ENCODE measurements at regions not wholly inside any gene's neighbourhood (a gene's known extent, or its start where the extent isn't known, plus 50 kb on each side); places are given as distances from the start of the nearest gene placed in this dataset.

DNA sequence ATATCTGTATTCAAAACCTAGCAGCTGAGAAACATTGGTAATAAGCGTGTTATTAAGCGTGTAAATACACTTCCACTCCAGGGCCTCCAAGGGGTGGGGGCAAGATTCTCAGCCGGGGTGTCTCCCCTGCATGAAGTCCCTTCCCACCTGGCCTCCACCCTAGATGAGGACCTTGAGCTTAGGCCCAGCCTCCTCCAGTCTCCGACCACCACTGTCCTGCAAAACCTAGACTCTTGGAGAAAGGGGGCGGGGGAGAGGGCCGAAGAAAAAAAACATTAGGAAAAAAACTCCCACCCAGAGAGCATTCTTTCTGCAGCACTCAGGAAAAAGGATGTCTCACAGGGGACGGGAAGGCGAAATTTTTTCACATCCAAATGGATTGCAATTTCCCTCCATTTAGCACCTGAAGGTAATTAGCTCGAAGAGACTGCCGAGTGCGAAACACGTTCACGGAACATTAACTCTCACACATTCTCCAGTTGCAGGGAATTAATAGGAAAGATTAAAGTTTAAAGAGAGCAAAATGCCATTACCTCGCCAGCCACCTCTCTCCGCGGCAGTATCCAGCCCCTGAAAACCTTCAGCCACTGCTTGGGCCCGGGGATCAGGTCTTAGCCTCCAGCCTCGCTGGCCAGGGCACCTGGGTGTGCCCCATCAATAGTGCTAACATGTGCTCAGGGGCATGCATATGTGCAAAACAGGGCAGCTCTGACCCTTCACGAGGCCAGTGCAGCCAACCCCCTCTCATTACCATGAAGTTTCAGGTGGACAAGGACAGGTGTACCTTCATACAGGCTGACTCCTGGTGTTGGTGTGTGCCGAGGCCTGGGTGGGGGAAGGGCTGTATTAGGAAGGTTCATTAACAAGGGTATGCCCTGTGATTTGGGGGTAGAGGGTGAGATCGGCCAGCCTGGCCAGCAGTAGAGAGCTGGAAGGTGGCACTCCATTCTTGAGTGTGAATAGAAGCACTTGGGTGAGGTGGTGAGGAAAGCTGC, 77.2 kb downstream of the HIF1AN start:
- no peak for DNase-seq (ENCODE audit: low spot score in 2 of 2)
- FAIRE-seq, result no peak

DNA sequence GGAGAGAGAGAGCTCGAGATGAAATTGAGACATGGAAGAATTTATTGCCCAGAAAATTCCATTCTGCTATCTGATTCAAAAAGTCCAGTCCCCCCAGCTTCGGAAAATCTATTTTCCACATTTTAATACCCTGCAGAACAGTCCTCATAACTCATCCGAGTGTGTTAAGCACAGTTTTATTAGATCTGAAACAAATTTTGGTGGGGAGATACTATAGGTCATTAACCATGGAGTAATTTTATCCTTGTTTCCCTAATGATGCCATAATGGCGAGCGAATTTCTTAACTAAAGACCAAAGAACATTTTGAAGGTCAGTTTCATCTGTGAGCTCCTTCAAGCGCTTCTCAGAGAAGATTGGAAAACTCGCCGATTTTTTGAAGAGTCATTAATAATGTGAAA, 78.1 kb downstream of the HIF1AN start:
- FAIRE-seq (no peak), DNase-seq (ENCODE audit: low spot score in 2 of 2) (no peak)

DNA sequence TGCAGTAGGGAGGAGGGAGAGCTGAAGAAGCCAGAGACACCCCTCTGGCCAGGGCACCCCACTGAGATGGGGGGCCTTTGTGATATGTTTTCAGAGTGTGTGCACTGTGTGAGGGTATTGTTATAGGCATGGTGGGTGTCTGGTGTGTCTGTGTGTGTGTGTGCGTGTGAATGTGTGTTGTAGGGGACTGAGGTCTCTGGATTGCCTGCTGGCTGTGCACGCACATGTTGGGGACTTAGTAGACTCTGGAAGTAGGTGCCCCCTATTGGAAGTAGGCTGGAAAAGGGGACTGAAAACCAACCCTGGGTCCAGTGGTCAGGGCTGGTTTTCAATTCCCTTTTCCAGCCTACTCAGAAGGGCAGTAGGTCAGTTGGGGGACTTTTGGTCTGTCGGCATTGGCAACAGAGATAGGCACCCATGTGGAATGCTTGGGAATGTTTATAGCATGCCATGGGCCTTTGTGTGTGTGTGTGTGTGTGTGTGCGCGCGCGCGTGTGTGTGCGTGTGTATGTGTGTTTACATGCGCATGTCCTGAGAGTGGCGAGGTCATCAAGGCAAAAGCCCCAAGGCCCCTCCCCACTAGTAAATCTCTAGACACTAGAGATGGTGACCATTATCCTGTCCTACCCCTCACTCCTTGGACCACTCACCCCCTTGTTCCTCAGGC, 78.8 kb downstream of the HIF1AN start:
- DNase-seq (ENCODE audit: low spot score in 2 of 2), result no peak
- FAIRE-seq, result no peak

DNA sequence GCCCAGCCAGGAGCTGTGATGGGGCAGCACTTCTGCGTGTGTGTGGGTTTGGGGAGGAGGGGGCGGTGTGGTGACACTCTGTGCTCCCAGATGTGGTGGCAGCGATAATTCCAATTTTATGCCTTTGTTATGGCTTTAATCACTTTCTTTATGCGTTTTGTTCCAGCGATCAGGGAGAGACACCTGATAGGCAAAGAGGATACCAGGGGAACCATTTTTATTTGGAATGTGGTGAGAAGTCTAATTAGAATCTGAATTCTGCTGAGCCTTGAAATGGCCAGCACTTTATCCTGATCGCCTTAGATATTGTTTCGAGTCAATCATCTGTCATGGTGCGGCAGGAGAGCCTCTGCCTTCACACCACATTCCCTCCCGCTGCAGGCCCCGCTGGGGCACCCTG, 79.5 kb downstream of the HIF1AN start:
- FAIRE-seq, result no peak
- no peak for DNase-seq (ENCODE audit: low spot score in 2 of 2)

DNA sequence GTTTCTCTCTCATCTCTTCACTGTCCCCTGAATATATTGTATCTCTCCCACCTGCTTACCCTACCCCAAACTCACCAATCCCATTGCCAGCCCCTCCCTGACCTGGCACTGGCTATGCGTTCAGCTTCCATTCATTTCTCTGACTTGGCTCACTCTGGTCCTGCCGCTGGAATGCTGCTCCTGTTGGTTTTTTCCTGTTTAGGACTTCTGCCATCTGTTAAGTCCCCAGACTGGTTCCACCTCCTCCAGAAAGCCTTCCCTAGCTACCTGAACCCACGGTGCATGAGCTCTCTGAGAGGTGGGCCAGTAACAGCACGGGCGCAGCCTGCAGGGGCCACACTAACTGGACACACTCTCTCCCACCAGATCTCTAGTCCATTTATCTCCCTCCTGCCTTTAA, 80.2 kb downstream of the HIF1AN start:
- no peak for DNase-seq (ENCODE audit: low spot score in 2 of 2)
- no peak for FAIRE-seq

DNA sequence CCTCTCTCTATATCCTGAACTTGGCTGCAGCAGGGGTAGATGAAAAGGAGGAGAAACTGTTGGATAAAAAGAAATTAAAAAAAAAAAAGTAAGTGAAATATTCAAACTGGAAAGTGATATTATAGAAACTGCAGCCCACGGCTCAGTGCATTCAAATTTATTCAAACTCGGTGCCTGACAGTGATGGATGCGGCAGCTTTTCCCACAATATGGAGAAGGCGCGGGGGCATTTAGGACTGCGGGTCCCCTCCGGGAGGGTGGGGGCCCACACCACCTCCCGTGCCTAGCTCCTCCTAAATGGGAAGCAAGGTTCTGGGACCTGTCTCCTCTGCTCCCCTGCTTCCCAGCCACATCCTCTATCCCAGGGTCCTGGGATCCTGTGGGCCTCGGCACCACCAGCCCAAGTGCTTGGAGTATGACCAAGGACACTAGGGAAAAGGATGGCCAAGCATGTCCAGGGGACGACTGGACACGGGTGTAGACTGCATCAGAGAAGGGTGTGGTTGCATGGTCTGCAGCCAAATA, 82.4 kb downstream of the HIF1AN start:
- no peak for DNase-seq (ENCODE audit: low spot score in 2 of 2)
- no peak for FAIRE-seq

DNA sequence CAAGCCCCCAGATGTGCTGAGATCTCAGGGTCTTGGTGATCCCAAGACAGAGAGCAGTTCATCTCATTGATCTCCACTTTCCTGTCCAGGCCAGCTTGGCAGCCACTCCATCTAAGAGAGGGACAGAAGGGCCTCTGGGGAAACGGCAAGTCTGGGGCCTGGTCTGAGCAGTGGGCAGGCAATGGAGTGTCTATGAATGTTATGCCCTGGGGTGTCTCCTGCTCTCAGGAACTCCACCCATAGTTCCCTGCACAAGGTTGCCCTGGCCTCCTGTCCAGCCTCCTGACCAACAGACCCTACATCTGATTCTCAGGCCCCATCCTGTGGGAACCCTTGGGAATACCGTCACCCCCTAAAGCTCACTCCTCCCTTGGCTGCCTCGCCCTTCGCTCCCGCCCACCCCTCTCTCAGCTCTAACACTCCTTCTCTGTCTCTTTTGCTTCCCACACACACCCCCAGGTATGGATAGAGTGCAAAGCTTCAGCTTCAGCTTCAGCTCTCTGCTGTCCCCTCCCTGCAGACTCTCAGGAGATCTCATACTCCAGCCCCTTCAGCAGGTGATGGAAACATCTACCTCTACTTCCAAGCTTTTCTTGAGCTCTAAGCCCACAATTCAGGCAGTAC, 83.0 kb downstream of the HIF1AN start:
- FAIRE-seq, result no peak
- no peak for DNase-seq (ENCODE audit: low spot score in 2 of 2)

DNA sequence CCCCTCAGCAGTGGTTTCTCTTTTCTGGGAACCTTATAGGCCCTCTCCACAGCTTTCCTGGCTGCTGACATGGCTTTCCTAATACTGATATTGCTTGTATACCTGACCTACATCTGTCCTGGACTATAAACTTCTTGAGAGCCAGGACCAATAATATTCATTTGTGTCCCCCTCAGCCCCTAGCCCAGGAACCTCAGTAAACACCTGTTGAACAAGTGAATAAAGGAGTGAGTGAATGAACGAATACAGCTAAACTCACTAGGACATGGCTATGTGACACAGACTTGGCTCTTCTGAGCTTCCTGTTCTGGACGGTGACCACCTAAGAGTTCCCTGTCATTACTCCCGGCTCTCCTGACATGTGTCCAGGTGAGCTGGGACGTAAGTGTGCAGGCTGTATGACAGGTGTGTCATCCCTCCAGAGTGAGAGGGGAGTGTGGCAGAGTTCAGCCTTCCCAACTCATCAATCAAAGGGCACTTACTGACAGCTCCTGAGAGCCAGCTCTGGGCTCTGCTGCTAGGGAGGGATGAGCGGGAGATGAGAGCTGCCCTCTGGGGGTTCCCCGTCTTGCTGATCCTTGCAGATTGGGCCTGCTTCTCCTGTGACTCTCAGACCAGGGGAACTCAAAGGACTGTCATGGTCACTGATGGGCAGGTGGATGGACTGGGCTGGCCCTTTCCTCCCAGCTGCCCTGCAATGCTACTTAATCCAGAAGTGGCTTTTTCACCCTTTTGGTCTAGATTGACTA, 84.5 kb downstream of the HIF1AN start:
- FAIRE-seq (no peak), DNase-seq (ENCODE audit: low spot score in 2 of 2) (no peak)

DNA sequence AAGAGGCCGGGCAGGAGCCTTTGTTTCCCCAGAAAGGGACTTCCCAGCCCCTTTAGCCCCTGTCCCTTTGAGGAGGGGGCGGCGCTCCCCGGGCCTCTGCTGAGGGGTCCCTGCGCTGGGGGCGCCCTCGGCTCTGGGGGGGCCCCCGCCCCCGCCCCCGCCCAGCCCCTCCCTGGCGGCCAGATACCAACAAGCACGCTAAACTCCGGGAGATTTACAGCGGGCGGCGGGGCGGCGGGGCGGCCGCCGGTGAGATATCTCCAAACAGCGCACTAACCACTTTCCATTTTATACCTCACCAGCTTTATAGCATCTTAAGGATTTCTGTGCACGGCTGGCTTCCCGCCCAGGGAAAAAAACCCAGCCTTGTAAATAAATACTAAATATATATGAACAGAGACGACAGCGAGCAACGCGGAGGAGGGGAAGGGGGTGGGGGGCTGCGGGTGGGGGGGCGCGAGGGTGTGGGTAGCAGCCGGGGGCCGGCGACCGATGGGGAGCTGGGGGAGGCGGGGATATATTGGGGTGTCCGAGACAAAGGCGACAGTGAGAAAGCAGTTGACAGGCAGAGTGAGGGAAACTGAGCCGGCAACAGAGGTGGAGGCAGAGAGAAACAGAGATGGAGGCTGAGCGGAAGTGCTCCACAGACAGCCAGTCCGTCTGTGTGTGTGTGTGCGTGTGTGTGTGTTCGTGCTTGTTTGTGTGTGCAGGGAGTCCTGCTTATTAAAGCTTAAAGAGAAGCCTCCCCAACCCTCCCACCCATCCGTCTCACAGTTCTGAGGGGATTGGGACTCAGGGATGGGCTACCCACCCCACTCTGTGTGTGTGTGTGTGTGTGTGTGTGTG, 85.8 kb downstream of the HIF1AN start:
- FAIRE-seq (no peak), DNase-seq (ENCODE audit: low spot score in 2 of 2) (no peak)

DNA sequence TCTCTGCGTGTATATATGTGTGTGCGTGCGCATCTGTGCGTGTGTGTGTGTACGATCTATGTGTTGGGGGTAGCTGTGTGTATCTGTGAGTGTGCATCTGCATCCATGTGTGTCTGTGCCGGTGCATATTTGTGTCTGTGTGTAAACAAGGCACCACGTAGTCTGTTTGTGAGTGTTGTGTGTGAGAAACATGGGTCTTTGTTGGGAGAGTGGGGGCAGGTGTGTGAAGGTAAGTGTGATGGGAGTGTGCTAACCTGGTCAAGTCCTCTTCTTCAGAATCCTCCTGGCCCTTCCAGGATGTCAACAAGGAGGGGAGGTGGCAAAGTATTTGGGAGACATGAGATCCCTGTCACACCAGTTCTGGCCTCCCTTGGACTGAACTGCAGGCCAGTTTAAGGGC, 87.2 kb downstream of the HIF1AN start:
- no peak for DNase-seq (ENCODE audit: low spot score in 2 of 2)
- FAIRE-seq, result no peak

DNA sequence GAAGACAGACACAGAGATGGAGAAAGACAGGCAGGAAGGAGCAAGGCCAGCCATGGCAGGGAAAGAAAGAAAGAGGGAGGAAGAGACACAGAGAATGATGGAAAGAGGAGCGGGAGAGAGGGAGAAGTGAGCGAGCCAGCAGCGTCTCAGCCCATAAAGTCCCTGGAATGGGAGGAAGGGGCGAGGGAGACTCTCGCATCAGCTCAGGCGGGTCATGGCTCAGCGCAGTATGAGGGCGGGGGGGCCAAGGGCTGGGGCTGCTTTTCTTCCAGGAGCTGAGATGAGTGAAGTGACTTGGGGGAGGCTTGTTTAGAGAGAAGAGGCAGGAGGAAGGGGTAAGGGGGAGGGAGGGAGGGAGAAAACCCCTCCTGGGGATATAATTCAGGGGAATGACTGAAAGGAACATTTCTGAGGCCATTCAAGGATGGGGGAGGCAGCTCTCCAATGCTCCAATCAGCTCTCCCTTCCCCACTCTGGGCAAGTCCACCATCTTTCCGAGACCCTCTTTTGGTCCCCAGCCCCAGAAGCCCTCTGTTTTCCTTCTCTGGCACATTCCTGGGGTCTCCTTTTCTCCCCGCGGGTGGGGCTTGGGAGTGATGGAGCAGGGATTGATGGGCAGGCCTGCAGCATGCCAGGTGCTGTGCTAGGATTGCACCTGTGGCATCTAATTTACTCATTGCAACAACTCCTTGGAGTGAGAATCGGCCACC, 87.9 kb downstream of the HIF1AN start:
- FAIRE-seq (no peak), DNase-seq (ENCODE audit: low spot score in 2 of 2) (no peak)

DNA sequence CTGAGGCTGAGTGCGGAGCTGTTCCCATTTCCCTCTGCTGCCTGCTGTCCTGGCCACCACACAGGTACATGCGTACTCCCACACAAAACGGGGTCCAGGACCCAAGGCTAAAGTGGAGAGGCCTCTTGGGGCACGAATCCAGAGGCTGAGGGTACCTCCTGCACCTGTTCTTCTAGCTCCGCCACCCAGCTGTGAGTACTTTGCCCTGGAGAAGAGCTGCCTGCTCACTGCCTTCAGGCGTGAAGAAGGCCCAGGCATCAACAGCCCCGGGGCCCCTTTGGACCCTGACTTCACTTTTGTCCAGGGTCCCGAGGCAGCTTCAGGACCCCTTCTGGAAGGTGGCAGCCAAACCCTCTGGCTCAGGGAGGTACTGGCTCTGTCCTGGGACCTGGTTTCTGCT, 88.6 kb downstream of the HIF1AN start:
- FAIRE-seq, result no peak

DNA sequence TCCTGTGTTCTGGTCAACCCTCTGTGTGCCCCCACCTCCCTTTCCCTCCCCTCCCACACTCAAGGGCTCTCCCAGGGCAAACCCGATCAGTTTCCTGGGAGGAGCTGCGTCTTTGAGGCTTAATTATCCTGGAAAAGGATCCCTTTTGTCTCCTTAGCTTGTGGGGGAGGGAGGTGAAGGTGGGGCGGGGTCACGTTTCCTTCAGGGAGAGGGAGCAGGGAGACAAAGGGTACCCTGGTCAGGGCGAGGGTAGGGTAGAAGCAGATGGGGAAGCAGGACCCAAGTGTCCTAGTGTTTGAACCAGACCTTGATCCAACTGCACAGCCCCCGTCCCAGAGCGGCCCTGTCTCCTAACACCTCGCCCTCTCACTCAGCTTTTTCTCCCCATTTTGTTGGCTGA, 90.1 kb downstream of the HIF1AN start:
- FAIRE-seq, result no peak
- DNase-seq (ENCODE audit: low spot score in 2 of 2), result no peak

More for the DNA sequence above, 88.6 kb downstream of the HIF1AN start:
- DNase-seq (ENCODE audit: low spot score in 2 of 2), result no peak

DNA sequence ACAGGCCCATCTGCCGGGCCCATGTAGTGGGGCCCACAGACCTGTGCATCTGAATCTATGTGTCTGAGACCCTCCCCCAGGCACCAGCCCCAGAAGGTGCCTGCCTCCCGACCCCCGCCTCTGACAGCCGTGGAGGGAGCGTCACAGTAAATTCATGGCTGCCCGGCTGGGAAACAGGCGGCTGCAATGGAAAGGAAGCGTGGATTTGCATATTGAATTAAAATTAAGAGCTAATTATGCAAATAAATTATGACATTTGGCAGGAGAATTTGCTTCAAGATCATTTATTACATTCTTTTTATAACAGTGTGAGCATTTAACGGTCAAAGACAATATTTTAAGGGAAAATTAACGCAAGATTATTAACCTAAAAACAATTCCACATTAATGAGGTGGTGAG, 92.3 kb downstream of the HIF1AN start:
- DNase-seq (ENCODE audit: low spot score in 2 of 2) (no peak), FAIRE-seq (no peak)

DNA sequence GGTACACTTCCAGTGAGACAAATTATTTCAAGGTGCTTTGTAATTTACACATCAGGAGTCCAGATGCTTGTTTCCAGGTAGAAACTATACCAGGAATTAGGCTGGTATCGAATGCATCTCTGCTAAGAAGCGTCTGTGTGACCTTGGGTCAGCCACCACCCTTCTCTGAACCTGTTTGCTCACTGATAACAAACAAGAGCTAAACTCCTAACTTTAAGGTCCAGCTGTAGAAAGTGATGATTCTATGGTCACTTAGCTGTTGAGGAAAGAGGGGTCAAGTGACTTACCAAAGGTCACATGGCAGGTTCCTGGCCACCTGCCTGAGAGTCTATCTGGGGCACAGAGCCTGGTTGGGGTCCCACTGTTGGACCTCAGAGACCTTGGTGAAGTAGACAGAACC, 95.4 kb downstream of the HIF1AN start:
- no peak for DNase-seq (ENCODE audit: low spot score in 2 of 2)
- no peak for FAIRE-seq

DNA sequence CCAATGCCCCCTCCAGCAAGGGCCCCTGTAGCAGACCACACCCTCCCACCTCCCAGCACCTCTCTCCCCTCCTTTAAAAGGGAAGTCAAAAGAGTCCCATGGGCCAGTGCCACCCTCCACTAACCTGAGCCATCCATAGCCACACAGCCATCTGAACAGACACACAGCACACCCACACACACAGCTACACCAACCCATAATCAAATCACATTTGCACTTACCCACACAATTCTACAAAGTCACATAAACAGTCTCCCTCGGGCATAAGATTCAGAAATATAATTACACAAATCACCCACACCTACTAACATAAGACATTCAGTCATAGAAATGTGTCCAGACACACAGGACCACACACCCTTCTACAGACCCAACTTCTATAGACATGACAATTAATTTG, 96.3 kb downstream of the HIF1AN start:
- DNase-seq (ENCODE audit: low spot score in 2 of 2) (no peak), FAIRE-seq (no peak)

DNA sequence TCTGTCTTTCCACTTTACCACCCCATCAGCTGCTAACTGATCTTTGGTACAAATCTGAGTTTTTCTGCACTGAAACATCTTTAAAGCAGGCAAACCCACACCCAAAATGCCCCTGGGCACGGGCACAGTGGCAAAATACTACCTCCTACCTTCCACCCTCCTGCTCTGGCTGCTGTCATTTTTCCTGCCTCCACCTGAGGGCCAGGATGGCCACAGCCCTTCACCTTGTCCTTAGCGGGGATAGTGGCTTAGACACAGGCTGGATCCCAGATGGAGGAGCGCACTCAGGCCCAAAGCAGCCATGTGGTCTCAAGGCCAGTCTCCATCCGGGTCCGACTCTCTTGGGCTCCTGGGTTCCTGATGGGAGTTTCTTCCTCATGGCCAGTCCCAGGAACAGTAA, 98.3 kb downstream of the HIF1AN start:
- FAIRE-seq (no peak), DNase-seq (ENCODE audit: low spot score in 2 of 2) (no peak)

DNA sequence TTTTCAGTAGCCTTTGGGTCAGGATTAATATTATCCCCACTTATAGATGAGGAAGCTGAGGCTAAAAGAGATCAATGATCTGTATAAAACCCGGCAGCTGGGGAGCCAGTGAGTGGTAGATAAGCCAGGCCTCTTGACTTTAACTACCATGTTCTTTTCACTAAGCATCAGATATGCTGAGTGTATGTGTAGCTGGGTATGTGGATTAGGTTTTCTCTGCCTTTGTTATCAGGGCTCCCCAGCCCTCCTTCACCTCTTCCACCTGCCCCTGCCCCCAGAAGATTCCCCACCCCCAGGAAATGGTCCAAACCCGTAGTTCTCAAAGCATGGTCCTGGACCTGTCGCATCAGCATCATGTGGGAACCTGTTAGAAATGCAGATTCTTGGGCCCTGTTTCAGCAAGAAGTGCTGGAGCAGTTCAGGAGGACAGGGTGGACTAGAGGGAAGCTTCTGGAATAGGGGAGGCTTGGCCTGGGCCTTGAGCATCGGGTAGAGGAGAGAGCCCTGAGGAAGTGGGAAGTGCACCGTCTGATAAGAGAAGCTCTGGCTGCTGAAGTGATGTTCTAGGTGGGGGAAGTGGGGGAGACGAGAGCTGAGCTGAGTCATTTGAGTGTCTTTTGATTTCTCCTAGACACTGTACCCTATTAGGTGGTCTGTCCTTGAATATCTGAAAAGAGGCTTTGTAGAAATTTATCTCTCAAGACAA, 101.3 kb downstream of the HIF1AN start:
- no peak for FAIRE-seq
- no peak for DNase-seq (ENCODE audit: low spot score in 2 of 2)
